HepG2 (cell line): ENCODE measurements at regions not wholly inside any gene's neighbourhood (a gene's known extent, or its start where the extent isn't known, plus 50 kb on each side); places are given as distances from the start of the nearest gene placed in this dataset.

Experiments
- ATAC-seq: fragments of 200-7000 bp; cut with Tn5 transposase; 3 replicates; pipeline ENCODE4 v1.9.1; 2020; ENCODE audit warnings: mild to moderate bottlenecking, moderate library complexity
- BruUV-seq: library from RNA; stranded (reverse); fragments of 400-500 nt; replicated peaks from 2 replicates; lab custom pipeline; 2021; lab: Mats Ljungman, UMichigan
- CTCF ChIA-PET: fragments of 300-600 bp; formaldehyde crosslinking; extraction: SDS; loops from one replicate; lab custom pipeline; 2021; ENCODE audit warnings: low total read pairs, inconsistent platforms, low intra/inter-chr PET ratio; lab: Yijun Ruan, JAX
- POLR2A ChIA-PET: fragments of 350-600 bp; sonication (Branson Sonifier 250); formaldehyde crosslinking; loops from one replicate; lab custom pipeline; 2020; ENCODE audit warnings: antibody characterized with exemption, inconsistent platforms; lab: Yijun Ruan, JAX
- DNase-seq: peaks from one replicate; pipeline ENCODE4 v3.0.0-alpha.2; 2015; ENCODE audit warnings: low spot score
- FAIRE-seq: peaks from 3 replicates; lab custom pipeline; 2011; peaks lifted over from hg19 to GRCh38; lab: Jason Lieb, UNC
- H2AFZ ChIP-seq: one replicate; pipeline ENCODE4 v1.6.1; 2011; ENCODE audit warnings: low read length, inconsistent platforms
- H3K27ac ChIP-seq: fragments of 300-600 bp; 3 replicates; pipeline ENCODE4 v1.8.0; 2011; ENCODE audit warnings: mixed run types, mild to moderate bottlenecking, mixed read lengths, low read length, inconsistent platforms; ENCODE audit not compliant: insufficient read depth; ENCODE audit errors: extremely low read length
- H3K27me3 ChIP-seq, 2 experiments: fragments of 200-600 bp in 1 of 2; 2 replicates in 1 of 2; 3 replicates in 1 of 2; pipeline versions ENCODE4 v1.6.0 to v1.8.0; 2011; ENCODE audit warnings: low read length in 2 of 2, mild to moderate bottlenecking in 2 of 2, moderate library complexity in 2 of 2, inconsistent platforms in 1 of 2; ENCODE audit not compliant: insufficient read depth in 2 of 2, control insufficient read depth in 1 of 2
- H3K36me3 ChIP-seq, 2 experiments: fragments of 200-600 bp in 1 of 2; replicated peaks in 1 of 2; 2 replicates in 1 of 2; 3 replicates in 1 of 2; pipeline versions ENCODE4 v1.5.1 to v1.8.0; 2011; ENCODE audit warnings: low read length in 2 of 2, inconsistent platforms in 1 of 2; ENCODE audit not compliant: insufficient read depth in 2 of 2, control insufficient read depth in 1 of 2
- H3K4me1 ChIP-seq: 2 replicates; pipeline ENCODE4 v1.5.1; 2012; ENCODE audit warnings: low read length, inconsistent platforms; ENCODE audit not compliant: insufficient read depth
- H3K4me2 ChIP-seq: 2 replicates; pipeline ENCODE4 v1.6.0; 2011; ENCODE audit warnings: low read depth, low read length, inconsistent platforms
- H3K4me3 ChIP-seq, 3 experiments: fragments of 200-600 bp in 1 of 3; sonication (generic), shearing (Covaris generic) in 1 of 3; replicated peaks in 1 of 3; 2 replicates each; pipeline ENCODE4 v1.5.1; 2011 to 2016; ENCODE audit warnings: low read length in 3 of 3, inconsistent platforms in 2 of 3, low read depth in 2 of 3, mild to moderate bottlenecking in 2 of 3, control low read depth in 1 of 3, mixed read lengths in 1 of 3; ENCODE audit not compliant: insufficient read depth in 1 of 3
- H3K79me2 ChIP-seq: one replicate; pipeline ENCODE4 v1.6.1; 2011; ENCODE audit warnings: low read length, inconsistent platforms; ENCODE audit not compliant: insufficient read depth
- H3K9ac ChIP-seq: 2 replicates; pipeline ENCODE4 v1.6.0; 2011; ENCODE audit warnings: mild to moderate bottlenecking, low read depth, low read length, inconsistent platforms; ENCODE audit not compliant: insufficient read depth
- H3K9me3 ChIP-seq: 2 replicates; pipeline ENCODE4 v1.5.1; 2012; ENCODE audit warnings: mild to moderate bottlenecking, low read length
- H4K20me1 ChIP-seq: 2 replicates; pipeline ENCODE4 v1.6.0; 2011; ENCODE audit warnings: inconsistent platforms, mild to moderate bottlenecking, low read length, moderate library complexity; ENCODE audit not compliant: insufficient read depth
- FLYWCH1 ChIP-seq: sonication (generic); formaldehyde crosslinking; IDR thresholded peaks from 2 replicates; pipeline ENCODE4 v1.8.1; 2023; ENCODE audit warnings: mild to moderate bottlenecking, missing genetic modification reagents
- GTF3A ChIP-seq: sonication (generic); formaldehyde crosslinking; conservative IDR thresholded peaks from 2 replicates; pipeline ENCODE4 v1.4.0; 2020; ENCODE audit warnings: mild to moderate bottlenecking, missing genetic modification reagents
- HNRNPUL1 ChIP-seq: fragments of 200-400 bp; formaldehyde crosslinking; IDR thresholded peaks from 2 replicates; pipeline ENCODE4 v1.6.1; 2017; ENCODE audit warnings: low read depth, mild to moderate bottlenecking, low read length, moderate library complexity
- MYPOP ChIP-seq: sonication (generic); formaldehyde crosslinking; IDR thresholded peaks from 2 replicates; pipeline ENCODE4 v1.8.1; 2023; ENCODE audit warnings: mild to moderate bottlenecking, moderate library complexity, missing genetic modification reagents
- NR2F1 ChIP-seq, 2 experiments: fragments of 450-650 bp in 1 of 2; formaldehyde crosslinking in 1 of 2; IDR thresholded peaks; 2 replicates each; pipeline versions ENCODE4 v1.5.0 to v1.6.1; 2016 to 2020; ENCODE audit warnings: mild to moderate bottlenecking in 1 of 2, missing compliant biosample characterization in 1 of 2, missing genetic modification reagents in 1 of 2, moderate library complexity in 1 of 2
- PHF5A ChIP-seq: IDR thresholded peaks from one replicate; pipeline ENCODE4 v1.6.1; 2018; ENCODE audit warnings: low read depth, missing genetic modification reagents; ENCODE audit not compliant: unreplicated experiment
- RELA ChIP-seq: sonication (generic); formaldehyde crosslinking; IDR thresholded peaks from 2 replicates; pipeline ENCODE4 v1.4.0; 2020; ENCODE audit warnings: missing genetic modification reagents
- TFAP4 ChIP-seq: sonication (generic); IDR thresholded peaks from 2 replicates; pipeline ENCODE4 v1.6.1; 2016; ENCODE audit warnings: low read depth, borderline replicate concordance
- TGIF2 ChIP-seq: IDR thresholded peaks from 2 replicates; pipeline ENCODE4 v1.6.1; 2016; ENCODE audit warnings: control low read depth, missing compliant biosample characterization
- TP53 ChIP-seq: sonication (generic); formaldehyde crosslinking; conservative IDR thresholded peaks from 2 replicates; pipeline ENCODE4 v1.4.0; 2020; ENCODE audit warnings: missing genetic modification reagents
- ZBTB7A ChIP-seq: sonication (generic); formaldehyde crosslinking; IDR thresholded peaks from 2 replicates; pipeline ENCODE4 v1.8.0; 2022; ENCODE audit warnings: mild to moderate bottlenecking, missing genetic modification reagents
- ZFX ChIP-seq: sonication (generic); formaldehyde crosslinking; IDR thresholded peaks from 2 replicates; pipeline ENCODE4 v1.4.0; 2020; ENCODE audit warnings: mild to moderate bottlenecking, low read depth, missing genetic modification reagents, moderate library complexity
- ZNF282 ChIP-seq: fragments of 450-650 bp; IDR thresholded peaks from 2 replicates; pipeline ENCODE4 v1.6.1; 2018; ENCODE audit not compliant: partially characterized antibody
- ZNF441 ChIP-seq: sonication (generic); formaldehyde crosslinking; IDR thresholded peaks from 2 replicates; pipeline ENCODE4 v1.7.0; 2021; ENCODE audit warnings: missing genetic modification reagents, borderline replicate concordance
- ZNF576 ChIP-seq: sonication (generic); formaldehyde crosslinking; IDR thresholded peaks from 2 replicates; pipeline ENCODE4 v1.4.0; 2020; ENCODE audit warnings: mild to moderate bottlenecking, missing genetic modification reagents
- ZNF660 ChIP-seq: sonication (generic); formaldehyde crosslinking; IDR thresholded peaks from 2 replicates; pipeline ENCODE4 v1.5.1; 2020; ENCODE audit warnings: mild to moderate bottlenecking, low read depth, missing genetic modification reagents, borderline replicate concordance
- ZNF841 ChIP-seq: sonication (generic); formaldehyde crosslinking; IDR thresholded peaks from 2 replicates; pipeline ENCODE4 v1.8.1; 2023; ENCODE audit warnings: missing genetic modification reagents, borderline replicate concordance
- WGBS: methylation state at CpG from one replicate; pipeline ENCODE4 v1.1.6; 2017; ENCODE audit warnings: low lambda C conversion rate; 5-methylcytosine and 5-hydroxymethylcytosine counted together
- in situ Hi-C: cut with HindIII; loops from 2 replicates; pipeline ENCODE4 v1.10.0; 2017; ENCODE audit warnings: low pct_unique_long_range_greater_than_20kb; ENCODE audit not compliant: extremely low pct_ligation_motif_present
- intact Hi-C: fragments of 100-400 bp; cut with micrococcal nuclease; formaldehyde crosslinking; loops from one replicate; pipeline ENCODE4 v1.10.0; 2022; ENCODE audit not compliant: unreplicated experiment
- TF ChIP-seq, protein P1 (sequence below): sonication (generic); formaldehyde crosslinking; IDR thresholded peaks from 2 replicates; pipeline ENCODE4 v1.4.0; 2020; ENCODE audit warnings: mild to moderate bottlenecking, missing genetic modification reagents
- TF ChIP-seq, protein P2 (sequence below): sonication (generic); formaldehyde crosslinking; conservative IDR thresholded peaks from 2 replicates; pipeline ENCODE4 v1.4.0; 2020; ENCODE audit warnings: missing genetic modification reagents
- TF ChIP-seq, protein P3 (sequence below): IDR thresholded peaks from 2 replicates; pipeline ENCODE4 v1.6.1; 2012; ENCODE audit warnings: low read depth, low read length, improper control_type of control experiment

- H4K20me1 ChIP-seq = no peaks in the 10 kb centered on the region
- ChIA-PET POLR2A (no interaction called here), CTCF (no interaction called here)
- ATAC-seq (no peak), DNase-seq (no peak)
- H3K36me3 ChIP-seq = no peaks in the 10 kb centered on the region
- H3K79me2 ChIP-seq = no peaks in the 10 kb centered on the region
- no peak overlapping the region for H3K9ac ChIP-seq
- no peaks in the 10 kb centered on the region; a peak in 1 of 5 replicates for H3K27me3 ChIP-seq
- no peak overlapping the region for H3K4me3 ChIP-seq
- no peak overlapping the region for H3K4me2 ChIP-seq
- H3K9me3 ChIP-seq = no peaks in the 10 kb centered on the region
- H3K4me1 ChIP-seq = no peaks in the 10 kb centered on the region
- TF ChIP-seq HNRNPUL1 (no peak), ZFX (CRISPR knock-in tag) (no peak), ZNF660 (CRISPR knock-in tag) (no peak), ZBTB7A (CRISPR knock-in tag) (no peak), ZNF282 (no peak), TP53 (no peak), NR2F1 (CRISPR knock-in tag; IDR thresholded peaks at IDR 0.05) (no peak), FLYWCH1 (CRISPR knock-in tag) (no peak), MYPOP (no peak), RELA (CRISPR knock-in tag) (no peak), GTF3A (CRISPR knock-in tag) (no peak), PHF5A (CRISPR knock-in tag) (no peak), ZNF841 (CRISPR knock-in tag) (no peak), TFAP4 (no peak), ZNF576 (no peak), TGIF2 (CRISPR knock-in tag) (no peak), ZNF441 (CRISPR knock-in tag) (no peak)
- TF ChIP-seq, protein P1, sequence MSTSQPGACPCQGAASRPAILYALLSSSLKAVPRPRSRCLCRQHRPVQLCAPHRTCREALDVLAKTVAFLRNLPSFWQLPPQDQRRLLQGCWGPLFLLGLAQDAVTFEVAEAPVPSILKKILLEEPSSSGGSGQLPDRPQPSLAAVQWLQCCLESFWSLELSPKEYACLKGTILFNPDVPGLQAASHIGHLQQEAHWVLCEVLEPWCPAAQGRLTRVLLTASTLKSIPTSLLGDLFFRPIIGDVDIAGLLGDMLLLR (CRISPR knock-in tag) = no peak
- TF ChIP-seq, protein P2, sequence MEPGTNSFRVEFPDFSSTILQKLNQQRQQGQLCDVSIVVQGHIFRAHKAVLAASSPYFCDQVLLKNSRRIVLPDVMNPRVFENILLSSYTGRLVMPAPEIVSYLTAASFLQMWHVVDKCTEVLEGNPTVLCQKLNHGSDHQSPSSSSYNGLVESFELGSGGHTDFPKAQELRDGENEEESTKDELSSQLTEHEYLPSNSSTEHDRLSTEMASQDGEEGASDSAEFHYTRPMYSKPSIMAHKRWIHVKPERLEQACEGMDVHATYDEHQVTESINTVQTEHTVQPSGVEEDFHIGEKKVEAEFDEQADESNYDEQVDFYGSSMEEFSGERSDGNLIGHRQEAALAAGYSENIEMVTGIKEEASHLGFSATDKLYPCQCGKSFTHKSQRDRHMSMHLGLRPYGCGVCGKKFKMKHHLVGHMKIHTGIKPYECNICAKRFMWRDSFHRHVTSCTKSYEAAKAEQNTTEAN (CRISPR knock-in tag) = no peak
- TF ChIP-seq, protein P3, sequence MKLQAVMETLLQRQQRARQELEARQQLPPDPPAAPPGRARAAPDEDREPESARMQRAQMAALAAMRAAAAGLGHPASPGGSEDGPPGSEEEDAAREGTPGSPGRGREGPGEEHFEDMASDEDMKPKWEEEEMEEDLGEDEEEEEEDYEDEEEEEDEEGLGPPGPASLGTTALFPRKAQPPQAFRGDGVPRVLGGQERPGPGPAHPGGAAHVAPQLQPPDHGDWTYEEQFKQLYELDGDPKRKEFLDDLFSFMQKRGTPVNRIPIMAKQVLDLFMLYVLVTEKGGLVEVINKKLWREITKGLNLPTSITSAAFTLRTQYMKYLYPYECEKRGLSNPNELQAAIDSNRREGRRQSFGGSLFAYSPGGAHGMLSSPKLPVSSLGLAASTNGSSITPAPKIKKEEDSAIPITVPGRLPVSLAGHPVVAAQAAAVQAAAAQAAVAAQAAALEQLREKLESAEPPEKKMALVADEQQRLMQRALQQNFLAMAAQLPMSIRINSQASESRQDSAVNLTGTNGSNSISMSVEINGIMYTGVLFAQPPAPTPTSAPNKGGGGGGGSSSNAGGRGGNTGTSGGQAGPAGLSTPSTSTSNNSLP = no peak
- TF ChIP-seq, all 625 proteins: peak for 0
- H3K27ac ChIP-seq = no peak overlapping the region
- no peak for FAIRE-seq
- in situ Hi-C loops (no loop called here), intact Hi-C loops (no loop called here)
- no peak overlapping the region for H2AFZ ChIP-seq
- 0% methylated on average over 5 of the region's 5 CpGs for WGBS
- BruUV-seq = no TSS peak
Measured at GRCh38 chr5:117793963-117794362, 1194.4 kb downstream of the DTWD2 start.
